K562 (cell line): ENCODE measurements at regions not wholly inside any gene's neighbourhood (a gene's known extent, or its start where the extent isn't known, plus 50 kb on each side); places are given as distances from the start of the nearest gene placed in this dataset.

Source experiments
- EP300 ChIP-seq: IDR thresholded peaks from 2 replicates; pipeline ENCODE4 v1.6.1; 2012; ENCODE audit warnings: low read length, improper control_type of control experiment
- ERF ChIP-seq: fragments of 450-650 bp; formaldehyde crosslinking; IDR thresholded peaks from 2 replicates; pipeline ENCODE4 v1.4.0; 2020; ENCODE audit warnings: mild to moderate bottlenecking, mixed read lengths
- EWSR1 ChIP-seq: fragments of 450-650 bp; IDR thresholded peaks from 2 replicates; pipeline ENCODE4 v1.6.1; 2018; ENCODE audit warnings: borderline replicate concordance, mild to moderate bottlenecking, low read depth, moderate library complexity; ENCODE audit not compliant: partially characterized antibody
- HIVEP1 ChIP-seq: fragments of 250-450 bp; sonication (Bioruptor Pico); IDR thresholded peaks from 2 replicates; pipeline ENCODE4 v1.4.0; 2020; ENCODE audit warnings: mild to moderate bottlenecking
- HMGN3 ChIP-seq: IDR thresholded peaks from 2 replicates; pipeline ENCODE4 v1.6.1; 2011; ENCODE audit warnings: borderline replicate concordance, low read depth, mild to moderate bottlenecking, mixed read lengths, low read length; ENCODE audit not compliant: insufficient read length; ENCODE audit errors: extremely low read depth
- KAT2B ChIP-seq: IDR thresholded peaks from one replicate; pipeline ENCODE4 v1.6.1; 2012; ENCODE audit warnings: low read depth, mild to moderate bottlenecking, control low read depth, inconsistent platforms, low read length, moderate library complexity
- KLF16 ChIP-seq: IDR thresholded peaks from 2 replicates; pipeline ENCODE4 v1.6.1; 2016; ENCODE audit warnings: antibody characterized with exemption
- MIER1 ChIP-seq: fragments of 450-650 bp; IDR thresholded peaks from 2 replicates; pipeline ENCODE4 v1.6.1; 2016; ENCODE audit warnings: antibody characterized with exemption, mild to moderate bottlenecking, low read depth
- NCOA1 ChIP-seq: fragments of 450-650 bp; IDR thresholded peaks from 2 replicates; pipeline ENCODE4 v1.6.1; 2016; ENCODE audit warnings: low read depth
- NCOR1 ChIP-seq: fragments of 450-650 bp; IDR thresholded peaks from 2 replicates; pipeline ENCODE4 v1.6.1; 2016; ENCODE audit warnings: mild to moderate bottlenecking, moderate library complexity
- PTBP1 ChIP-seq: fragments of 200-400 bp; formaldehyde crosslinking; IDR thresholded peaks from 2 replicates; pipeline ENCODE4 v1.6.1; 2017; ENCODE audit warnings: low read depth, low read length
- SMARCE1 ChIP-seq: fragments of 450-650 bp; IDR thresholded peaks from 2 replicates; pipeline ENCODE4 v1.7.1; 2016; ENCODE audit warnings: mild to moderate bottlenecking
- STAG1 ChIP-seq: sonication (generic); formaldehyde crosslinking; IDR thresholded peaks from 2 replicates; pipeline ENCODE4 v1.5.0; 2020; ENCODE audit warnings: missing genetic modification reagents, borderline replicate concordance
- WHSC1 ChIP-seq: IDR thresholded peaks from one replicate; pipeline ENCODE4 v1.6.1; 2012; ENCODE audit warnings: low read length, control low read depth, inconsistent platforms
- XRCC3 ChIP-seq: fragments of 450-650 bp; IDR thresholded peaks from 2 replicates; pipeline ENCODE4 v1.6.1; 2017; ENCODE audit warnings: mild to moderate bottlenecking, moderate library complexity
- YBX1 ChIP-seq: fragments of 450-650 bp; IDR thresholded peaks from 2 replicates; pipeline ENCODE4 v1.7.1; 2016; ENCODE audit warnings: mild to moderate bottlenecking
- ZNF24 ChIP-seq: fragments of 450-650 bp; IDR thresholded peaks from 2 replicates; pipeline ENCODE4 v1.6.1; 2016
- ZNF274 ChIP-seq: IDR thresholded peaks from 2 replicates; pipeline ENCODE4 v1.6.1; 2011; ENCODE audit warnings: low read depth, mild to moderate bottlenecking, low read length, moderate library complexity, borderline replicate concordance
- ZNF398 ChIP-seq: fragments of 250-450 bp; sonication (Bioruptor Pico); IDR thresholded peaks from 2 replicates; pipeline ENCODE4 v1.8.0; 2021; ENCODE audit warnings: moderate library complexity, mild to moderate bottlenecking, inconsistent platforms
- ZNF512 ChIP-seq: IDR thresholded peaks from 2 replicates; pipeline ENCODE4 v1.6.1; 2016; ENCODE audit warnings: missing genetic modification characterization, missing compliant biosample characterization
- ZNF785 ChIP-seq: fragments of 250-450 bp; sonication (Bioruptor Pico); IDR thresholded peaks from 2 replicates; pipeline ENCODE4 v1.4.0; 2020; ENCODE audit warnings: mild to moderate bottlenecking
- ZSCAN32 ChIP-seq: fragments of 450-650 bp; formaldehyde crosslinking; IDR thresholded peaks from 2 replicates; pipeline ENCODE4 v1.4.0; 2020; ENCODE audit warnings: mild to moderate bottlenecking, moderate library complexity
- TF ChIP-seq, protein P1 (sequence below): sonication (generic); formaldehyde crosslinking; IDR thresholded peaks from 2 replicates; pipeline ENCODE4 v1.8.1; 2023; ENCODE audit warnings: mild to moderate bottlenecking, missing genetic modification reagents
- TF ChIP-seq, protein P2 (sequence below): fragments of 250-450 bp; sonication (Bioruptor Pico); IDR thresholded peaks from 2 replicates; pipeline ENCODE4 v1.5.0; 2021
- TF ChIP-seq, protein P3 (sequence below): fragments of 450-650 bp; IDR thresholded peaks from 2 replicates; pipeline ENCODE4 v1.6.1; 2016; ENCODE audit warnings: antibody characterized with exemption

DNA sequence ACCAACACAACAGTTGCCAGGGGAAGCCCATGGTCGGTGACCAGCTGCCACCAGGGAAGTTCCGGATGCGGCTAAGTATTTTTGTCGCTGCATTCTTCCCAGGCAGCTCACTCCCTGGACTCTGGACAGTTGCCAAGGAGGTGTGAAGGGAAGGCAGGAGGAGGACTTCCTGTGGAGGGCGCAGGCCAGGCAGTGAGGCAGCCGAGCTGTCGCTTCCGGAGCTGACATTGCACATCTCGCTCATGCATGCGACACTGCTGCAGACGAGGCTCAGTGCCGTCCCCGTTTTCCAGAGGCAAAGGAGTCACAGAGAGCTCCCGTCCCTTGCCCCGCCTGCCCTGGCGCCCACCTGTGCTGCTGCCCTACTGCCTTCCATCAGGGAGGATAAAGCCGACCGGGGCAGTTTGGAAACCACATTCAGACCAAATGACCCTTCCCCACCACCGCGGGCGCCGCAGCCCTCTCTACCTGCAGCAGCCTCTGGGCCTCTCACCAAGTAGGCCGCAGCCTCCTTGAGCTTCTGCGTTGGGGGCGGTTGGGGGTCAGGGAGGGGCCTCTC, 81.4 kb downstream of the NENF start (continued):
- no peak for TF ChIP-seq KAT2B
- no peak for TF ChIP-seq SMARCE1
- TF ChIP-seq PTBP1 = no peak
- no peak for TF ChIP-seq KLF16
- TF ChIP-seq, protein P1, sequence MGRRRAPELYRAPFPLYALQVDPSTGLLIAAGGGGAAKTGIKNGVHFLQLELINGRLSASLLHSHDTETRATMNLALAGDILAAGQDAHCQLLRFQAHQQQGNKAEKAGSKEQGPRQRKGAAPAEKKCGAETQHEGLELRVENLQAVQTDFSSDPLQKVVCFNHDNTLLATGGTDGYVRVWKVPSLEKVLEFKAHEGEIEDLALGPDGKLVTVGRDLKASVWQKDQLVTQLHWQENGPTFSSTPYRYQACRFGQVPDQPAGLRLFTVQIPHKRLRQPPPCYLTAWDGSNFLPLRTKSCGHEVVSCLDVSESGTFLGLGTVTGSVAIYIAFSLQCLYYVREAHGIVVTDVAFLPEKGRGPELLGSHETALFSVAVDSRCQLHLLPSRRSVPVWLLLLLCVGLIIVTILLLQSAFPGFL (CRISPR knock-in tag) = no peak
- no peak for TF ChIP-seq XRCC3
- no peak for TF ChIP-seq ZNF274
- TF ChIP-seq YBX1 = no peak
- no peak for TF ChIP-seq ERF
- TF ChIP-seq ZNF398 (CRISPR knock-in tag) = no peak
- TF ChIP-seq WHSC1 = no peak
- no peak for TF ChIP-seq EWSR1
- peak; percentile 37 for TF ChIP-seq HMGN3
- no peak for TF ChIP-seq HIVEP1 (CRISPR knock-in tag)
- no peak for TF ChIP-seq NCOR1
- no peak for TF ChIP-seq ZNF24
- no peak for TF ChIP-seq EP300
- no peak for TF ChIP-seq ZSCAN32
- 0 out of 2 replicates have a peak, but pooled peaks have one; percentile 9 for TF ChIP-seq STAG1 (CRISPR knock-in tag)
- TF ChIP-seq MIER1 = no peak
- TF ChIP-seq, protein P2, sequence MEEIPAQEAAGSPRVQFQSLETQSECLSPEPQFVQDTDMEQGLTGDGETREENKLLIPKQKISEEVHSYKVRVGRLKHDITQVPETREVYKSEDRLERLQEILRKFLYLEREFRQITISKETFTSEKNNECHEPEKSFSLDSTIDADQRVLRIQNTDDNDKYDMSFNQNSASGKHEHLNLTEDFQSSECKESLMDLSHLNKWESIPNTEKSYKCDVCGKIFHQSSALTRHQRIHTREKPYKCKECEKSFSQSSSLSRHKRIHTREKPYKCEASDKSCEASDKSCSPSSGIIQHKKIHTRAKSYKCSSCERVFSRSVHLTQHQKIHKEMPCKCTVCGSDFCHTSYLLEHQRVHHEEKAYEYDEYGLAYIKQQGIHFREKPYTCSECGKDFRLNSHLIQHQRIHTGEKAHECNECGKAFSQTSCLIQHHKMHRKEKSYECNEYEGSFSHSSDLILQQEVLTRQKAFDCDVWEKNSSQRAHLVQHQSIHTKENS (CRISPR knock-in tag) = no peak
- no peak for TF ChIP-seq ZNF785 (CRISPR knock-in tag)
- no peak for TF ChIP-seq ZNF512 (tag)
- TF ChIP-seq NCOA1 = no peak
- TF ChIP-seq, protein P3, sequence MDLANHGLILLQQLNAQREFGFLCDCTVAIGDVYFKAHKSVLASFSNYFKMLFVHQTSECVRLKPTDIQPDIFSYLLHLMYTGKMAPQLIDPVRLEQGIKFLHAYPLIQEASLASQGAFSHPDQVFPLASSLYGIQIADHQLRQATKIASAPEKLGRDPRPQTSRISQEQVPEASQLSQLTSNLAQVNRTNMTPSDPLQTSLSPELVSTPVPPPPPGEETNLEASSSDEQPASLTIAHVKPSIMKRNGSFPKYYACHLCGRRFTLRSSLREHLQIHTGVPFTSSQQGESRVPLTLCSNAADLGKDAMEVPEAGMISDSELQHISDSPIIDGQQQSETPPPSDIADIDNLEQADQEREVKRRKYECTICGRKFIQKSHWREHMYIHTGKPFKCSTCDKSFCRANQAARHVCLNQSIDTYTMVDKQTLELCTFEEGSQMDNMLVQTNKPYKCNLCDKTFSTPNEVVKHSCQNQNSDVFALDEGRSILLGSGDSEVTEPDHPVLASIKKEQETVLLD = no peak
